ENCODE measurements at regions not wholly inside any gene's neighbourhood (a gene's known extent, or its start where the extent isn't known, plus 50 kb on each side); places are given as distances from the start of the nearest gene placed in this dataset.
A peak's percentile ranks its signal among the peaks of the same experiment; 100 is the strongest.

GRCh38 chr21:15567191-15567590 is 162.6 kb upstream of the USP25 start:
- TF ChIP-seq CTCF (IDR thresholded peaks at IDR 0.05) = no peak
- H3K27ac ChIP-seq = no peak overlapping the region
- H3K27me3 ChIP-seq (ENCODE audit: insufficient read depth in 3 of 3, low read length in 2 of 3) = peaks cover 0 to 4% (median 0%) of the 10 kb centered on the region in 3 donors
- no peaks in the 10 kb centered on the region for H3K4me1 ChIP-seq
- DNase-seq = no peak
- no peak for ATAC-seq
- no peaks in the 10 kb centered on the region for H3K36me3 ChIP-seq (ENCODE audit: insufficient read depth in 1 of 2, low read depth in 1 of 2)
- no peaks in the 10 kb centered on the region for H3K9me3 ChIP-seq
- no peak overlapping the region for H3K4me3 ChIP-seq
- intact Hi-C loops (cut with DNase I) = no loop called here

- Histone ChIP-seq H3K27ac (no peak overlapping the region), H3K4me1 (no peaks in the 10 kb centered on the region), H3K36me3 (ENCODE audit: insufficient read depth in 1 of 2, low read depth in 1 of 2) (no peaks in the 10 kb centered on the region), H3K27me3 (ENCODE audit: insufficient read depth in 3 of 3, low read length in 2 of 3) (peaks cover 0 to 2% (median 0%) of the 10 kb centered on the region in 3 donors), H3K9me3 (no peaks in the 10 kb centered on the region), H3K4me3 (no peak overlapping the region)
- no peak for TF ChIP-seq CTCF (IDR thresholded peaks at IDR 0.05)
- DNase-seq = no peak
- no peak for ATAC-seq
- intact Hi-C loops (cut with DNase I) = no loop called here
These were observed 161.3 kb upstream of the USP25 start for GRCh38 chr21:15568516-15568915.

DNA sequence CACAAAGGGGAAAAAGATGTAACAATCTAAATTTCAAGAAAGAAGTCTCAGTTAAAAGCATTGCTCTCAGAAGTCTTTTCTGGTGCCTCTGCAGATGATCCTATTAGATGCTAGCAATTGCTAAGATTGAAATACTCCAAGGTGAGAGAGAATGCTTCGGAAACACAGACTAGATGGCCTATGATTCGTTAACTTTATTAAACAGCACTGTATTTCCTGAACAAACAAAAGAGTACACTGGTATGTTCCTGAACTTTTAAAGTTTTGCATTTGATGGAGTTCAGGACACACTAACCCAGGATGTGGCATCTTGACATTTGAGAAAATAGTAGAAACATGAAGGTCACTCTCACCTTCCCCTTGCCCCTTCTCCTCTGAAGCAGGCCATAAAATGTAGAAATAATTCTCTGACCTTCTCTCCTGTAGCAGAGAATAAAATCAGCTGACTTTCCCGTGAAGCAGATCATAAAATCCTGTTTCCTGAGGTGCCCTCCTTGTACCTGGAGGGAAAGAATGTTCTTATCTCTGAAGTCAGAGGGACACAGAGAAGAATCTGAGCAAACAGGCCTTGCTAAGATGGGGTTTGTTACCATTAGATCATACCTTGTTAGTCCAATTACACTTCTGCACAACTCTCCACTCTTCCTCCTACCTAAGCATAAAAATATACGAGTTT is 142.9 kb upstream of the USP25 start:
- Histone ChIP-seq H3K4me3 (no peak overlapping the region), H3K9me3 (no peaks in the 10 kb centered on the region), H3K27me3 (ENCODE audit: insufficient read depth in 3 of 3, low read length in 2 of 3) (no peaks in the 10 kb centered on the region), H3K36me3 (ENCODE audit: insufficient read depth in 1 of 2, low read depth in 1 of 2) (no peaks in the 10 kb centered on the region), H3K4me1 (no peaks in the 10 kb centered on the region), H3K27ac (no peak overlapping the region)
- TF ChIP-seq CTCF (IDR thresholded peaks at IDR 0.05) = no peak
- intact Hi-C loops (cut with DNase I) = no loop called here
- WGBS, 3 donors = 83 to 89% (median 84%) methylated on average over 4 of the region's 4 CpGs
- DNase-seq (no peak), ATAC-seq (no peak)

- Histone ChIP-seq H3K27me3 (ENCODE audit: insufficient read depth in 3 of 3, low read length in 2 of 3) (no peaks in the 10 kb centered on the region), H3K27ac (no peak overlapping the region), H3K36me3 (ENCODE audit: insufficient read depth in 1 of 2, low read depth in 1 of 2) (no peaks in the 10 kb centered on the region), H3K9me3 (no peaks in the 10 kb centered on the region), H3K4me1 (no peaks in the 10 kb centered on the region), H3K4me3 (no peak overlapping the region)
- intact Hi-C loops (cut with DNase I) = loop anchor here (5.0 to 10.0 kb wide), 3 partner anchors 728 to 1335 kb away; no protein-coding TSS in a partner anchor
- 24 to 32% (median 26%) methylated on average over 5 of the region's 5 CpGs for WGBS, 3 donors
- TF ChIP-seq CTCF (IDR thresholded peaks at IDR 0.05) = peak; percentile 65
- no peak for DNase-seq
- peak in 2 of 4 donors; percentile 58 to 78 for ATAC-seq
These were observed 137.4 kb upstream of the USP25 start for GRCh38 chr21:15592271-15592860.

DNA sequence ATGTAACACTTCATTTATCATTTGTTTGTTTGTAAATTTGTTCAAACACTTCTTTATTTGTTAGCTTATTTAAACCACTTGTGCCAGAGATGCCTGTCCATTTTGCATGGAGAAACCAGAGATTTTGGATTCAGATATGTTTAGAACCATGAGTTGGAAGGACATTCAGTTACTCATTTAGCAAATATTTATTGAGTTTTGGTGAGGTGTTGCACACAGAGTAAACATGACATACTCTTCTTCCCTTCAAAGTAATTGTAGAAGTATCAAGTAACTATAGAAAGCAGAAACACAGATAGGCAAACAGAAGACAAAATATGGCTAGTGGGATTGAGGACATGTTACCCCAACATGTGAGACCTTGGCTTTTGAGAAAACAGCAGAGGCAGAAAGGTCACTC is 136.8 kb upstream of the USP25 start:
- no peaks in the 10 kb centered on the region for H3K4me1 ChIP-seq
- no peak for TF ChIP-seq CTCF (IDR thresholded peaks at IDR 0.05)
- no peaks in the 10 kb centered on the region for H3K27me3 ChIP-seq (ENCODE audit: insufficient read depth in 3 of 3, low read length in 2 of 3)
- no peaks in the 10 kb centered on the region for H3K9me3 ChIP-seq
- H3K36me3 ChIP-seq (ENCODE audit: insufficient read depth in 1 of 2, low read depth in 1 of 2) = no peaks in the 10 kb centered on the region
- intact Hi-C loops (cut with DNase I) = loop anchor here (1.0 to 10.0 kb wide), 4 partner anchors 728 to 1340 kb away; no protein-coding TSS in a partner anchor
- H3K4me3 ChIP-seq = no peak overlapping the region
- no peak overlapping the region for H3K27ac ChIP-seq
- DNase-seq (no peak), ATAC-seq (no peak)
